ENCODE measurements at regions not wholly inside any gene's neighbourhood (a gene's known extent, or its start where the extent isn't known, plus 50 kb on each side); places are given as distances from the start of the nearest gene placed in this dataset.

GRCh38 chr4:181307824-181308223 lies 935.4 kb upstream of the TENM3 start:
- TF ChIP-seq ZNF121 (CRISPR knock-in tag; IDR thresholded peaks at IDR 0.05) (no peak), ZNF10 (CRISPR knock-in tag; IDR thresholded peaks at IDR 0.05; ENCODE audit: borderline replicate concordance, low read depth) (no peak), MIER2 (CRISPR knock-in tag; IDR thresholded peaks at IDR 0.05) (no peak), ZNF296 (CRISPR knock-in tag; conservative IDR thresholded peaks at IDR 0.05) (no peak), ZNF780A (CRISPR knock-in tag; IDR thresholded peaks at IDR 0.05) (no peak), ZUFSP (CRISPR knock-in tag; IDR thresholded peaks at IDR 0.05; ENCODE audit: borderline replicate concordance) (no peak), KDM1A (CRISPR knock-in tag; IDR thresholded peaks at IDR 0.05) (no peak), ZNF558 (CRISPR knock-in tag; IDR thresholded peaks at IDR 0.05; ENCODE audit: borderline replicate concordance) (no peak), ZNF891 (CRISPR knock-in tag; IDR thresholded peaks at IDR 0.05) (no peak)
- TF ChIP-seq, protein P1, sequence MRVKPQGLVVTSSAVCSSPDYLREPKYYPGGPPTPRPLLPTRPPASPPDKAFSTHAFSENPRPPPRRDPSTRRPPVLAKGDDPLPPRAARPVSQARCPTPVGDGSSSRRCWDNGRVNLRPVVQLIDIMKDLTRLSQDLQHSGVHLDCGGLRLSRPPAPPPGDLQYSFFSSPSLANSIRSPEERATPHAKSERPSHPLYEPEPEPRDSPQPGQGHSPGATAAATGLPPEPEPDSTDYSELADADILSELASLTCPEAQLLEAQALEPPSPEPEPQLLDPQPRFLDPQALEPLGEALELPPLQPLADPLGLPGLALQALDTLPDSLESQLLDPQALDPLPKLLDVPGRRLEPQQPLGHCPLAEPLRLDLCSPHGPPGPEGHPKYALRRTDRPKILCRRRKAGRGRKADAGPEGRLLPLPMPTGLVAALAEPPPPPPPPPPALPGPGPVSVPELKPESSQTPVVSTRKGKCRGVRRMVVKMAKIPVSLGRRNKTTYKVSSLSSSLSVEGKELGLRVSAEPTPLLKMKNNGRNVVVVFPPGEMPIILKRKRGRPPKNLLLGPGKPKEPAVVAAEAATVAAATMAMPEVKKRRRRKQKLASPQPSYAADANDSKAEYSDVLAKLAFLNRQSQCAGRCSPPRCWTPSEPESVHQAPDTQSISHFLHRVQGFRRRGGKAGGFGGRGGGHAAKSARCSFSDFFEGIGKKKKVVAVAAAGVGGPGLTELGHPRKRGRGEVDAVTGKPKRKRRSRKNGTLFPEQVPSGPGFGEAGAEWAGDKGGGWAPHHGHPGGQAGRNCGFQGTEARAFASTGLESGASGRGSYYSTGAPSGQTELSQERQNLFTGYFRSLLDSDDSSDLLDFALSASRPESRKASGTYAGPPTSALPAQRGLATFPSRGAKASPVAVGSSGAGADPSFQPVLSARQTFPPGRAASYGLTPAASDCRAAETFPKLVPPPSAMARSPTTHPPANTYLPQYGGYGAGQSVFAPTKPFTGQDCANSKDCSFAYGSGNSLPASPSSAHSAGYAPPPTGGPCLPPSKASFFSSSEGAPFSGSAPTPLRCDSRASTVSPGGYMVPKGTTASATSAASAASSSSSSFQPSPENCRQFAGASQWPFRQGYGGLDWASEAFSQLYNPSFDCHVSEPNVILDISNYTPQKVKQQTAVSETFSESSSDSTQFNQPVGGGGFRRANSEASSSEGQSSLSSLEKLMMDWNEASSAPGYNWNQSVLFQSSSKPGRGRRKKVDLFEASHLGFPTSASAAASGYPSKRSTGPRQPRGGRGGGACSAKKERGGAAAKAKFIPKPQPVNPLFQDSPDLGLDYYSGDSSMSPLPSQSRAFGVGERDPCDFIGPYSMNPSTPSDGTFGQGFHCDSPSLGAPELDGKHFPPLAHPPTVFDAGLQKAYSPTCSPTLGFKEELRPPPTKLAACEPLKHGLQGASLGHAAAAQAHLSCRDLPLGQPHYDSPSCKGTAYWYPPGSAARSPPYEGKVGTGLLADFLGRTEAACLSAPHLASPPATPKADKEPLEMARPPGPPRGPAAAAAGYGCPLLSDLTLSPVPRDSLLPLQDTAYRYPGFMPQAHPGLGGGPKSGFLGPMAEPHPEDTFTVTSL (CRISPR knock-in tag; IDR thresholded peaks at IDR 0.05; ENCODE audit: borderline replicate concordance) = no peak
- TF ChIP-seq, protein P2, sequence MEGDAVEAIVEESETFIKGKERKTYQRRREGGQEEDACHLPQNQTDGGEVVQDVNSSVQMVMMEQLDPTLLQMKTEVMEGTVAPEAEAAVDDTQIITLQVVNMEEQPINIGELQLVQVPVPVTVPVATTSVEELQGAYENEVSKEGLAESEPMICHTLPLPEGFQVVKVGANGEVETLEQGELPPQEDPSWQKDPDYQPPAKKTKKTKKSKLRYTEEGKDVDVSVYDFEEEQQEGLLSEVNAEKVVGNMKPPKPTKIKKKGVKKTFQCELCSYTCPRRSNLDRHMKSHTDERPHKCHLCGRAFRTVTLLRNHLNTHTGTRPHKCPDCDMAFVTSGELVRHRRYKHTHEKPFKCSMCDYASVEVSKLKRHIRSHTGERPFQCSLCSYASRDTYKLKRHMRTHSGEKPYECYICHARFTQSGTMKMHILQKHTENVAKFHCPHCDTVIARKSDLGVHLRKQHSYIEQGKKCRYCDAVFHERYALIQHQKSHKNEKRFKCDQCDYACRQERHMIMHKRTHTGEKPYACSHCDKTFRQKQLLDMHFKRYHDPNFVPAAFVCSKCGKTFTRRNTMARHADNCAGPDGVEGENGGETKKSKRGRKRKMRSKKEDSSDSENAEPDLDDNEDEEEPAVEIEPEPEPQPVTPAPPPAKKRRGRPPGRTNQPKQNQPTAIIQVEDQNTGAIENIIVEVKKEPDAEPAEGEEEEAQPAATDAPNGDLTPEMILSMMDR (CRISPR knock-in tag; IDR thresholded peaks at IDR 0.05) = no peak

Data from HepG2 (cell line).